Transverse colon (tissue), 4 donors: ENCODE measurements at regions not wholly inside any gene's neighbourhood (a gene's known extent, or its start where the extent isn't known, plus 50 kb on each side); places are given as distances from the start of the nearest gene placed in this dataset.

Source experiments
- POLR2A ChIP-seq: fragments of 450-650 bp; IDR thresholded peaks from one replicate; pipeline ENCODE4 v1.6.1; 2016; ENCODE audit warnings: antibody characterized with exemption, mild to moderate bottlenecking, moderate library complexity
- POLR2AphosphoS5 ChIP-seq, 3 donors: sonication (generic); formaldehyde crosslinking; IDR thresholded peaks; one replicate each; pipeline ENCODE4 v1.6.1; 2016; ENCODE audit warnings: antibody characterized with exemption in 3 of 3
- TF ChIP-seq, protein P1 (sequence below), 5 experiments: fragments of 200-600 bp in 3 of 5; fragments of 450-650 bp in 2 of 5; sonication (generic) in 3 of 5; IDR thresholded peaks; 1 replicate in 2 of 5; 2 replicates in 3 of 5; pipeline ENCODE4 v1.5.1; 2016 to 2017; ENCODE audit warnings: antibody characterized with exemption in 5 of 5, inconsistent platforms in 3 of 5, mild to moderate bottlenecking in 2 of 5, moderate library complexity in 1 of 5

DNA sequence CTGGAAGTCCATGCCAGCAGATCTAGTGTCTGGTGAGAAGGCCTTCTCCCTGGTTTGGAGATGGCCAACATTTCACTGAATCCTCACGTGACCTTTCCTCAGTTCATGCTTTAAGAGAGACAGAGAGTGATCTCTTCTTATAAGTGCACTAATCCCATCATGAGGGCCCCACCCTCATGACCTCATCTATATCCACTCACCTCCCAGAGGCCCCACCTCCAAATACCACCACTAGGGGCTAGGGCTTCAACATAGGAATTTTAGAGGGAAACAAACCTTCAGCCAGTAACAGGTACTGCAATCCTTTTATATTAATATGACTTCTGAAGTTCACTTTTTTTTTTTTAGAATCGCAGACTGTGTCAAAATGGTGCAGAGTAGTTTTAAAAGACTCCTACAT is 496.9 kb upstream of the ADAMTS16 start:
- TF ChIP-seq, protein P1, sequence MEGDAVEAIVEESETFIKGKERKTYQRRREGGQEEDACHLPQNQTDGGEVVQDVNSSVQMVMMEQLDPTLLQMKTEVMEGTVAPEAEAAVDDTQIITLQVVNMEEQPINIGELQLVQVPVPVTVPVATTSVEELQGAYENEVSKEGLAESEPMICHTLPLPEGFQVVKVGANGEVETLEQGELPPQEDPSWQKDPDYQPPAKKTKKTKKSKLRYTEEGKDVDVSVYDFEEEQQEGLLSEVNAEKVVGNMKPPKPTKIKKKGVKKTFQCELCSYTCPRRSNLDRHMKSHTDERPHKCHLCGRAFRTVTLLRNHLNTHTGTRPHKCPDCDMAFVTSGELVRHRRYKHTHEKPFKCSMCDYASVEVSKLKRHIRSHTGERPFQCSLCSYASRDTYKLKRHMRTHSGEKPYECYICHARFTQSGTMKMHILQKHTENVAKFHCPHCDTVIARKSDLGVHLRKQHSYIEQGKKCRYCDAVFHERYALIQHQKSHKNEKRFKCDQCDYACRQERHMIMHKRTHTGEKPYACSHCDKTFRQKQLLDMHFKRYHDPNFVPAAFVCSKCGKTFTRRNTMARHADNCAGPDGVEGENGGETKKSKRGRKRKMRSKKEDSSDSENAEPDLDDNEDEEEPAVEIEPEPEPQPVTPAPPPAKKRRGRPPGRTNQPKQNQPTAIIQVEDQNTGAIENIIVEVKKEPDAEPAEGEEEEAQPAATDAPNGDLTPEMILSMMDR (IDR thresholded peaks at IDR 0.05): no peak
- TF ChIP-seq POLR2A: no peak
- no peak for TF ChIP-seq POLR2AphosphoS5 (IDR thresholded peaks at IDR 0.05)
